ENCODE measurements at regions not wholly inside any gene's neighbourhood (a gene's known extent, or its start where the extent isn't known, plus 50 kb on each side); places are given as distances from the start of the nearest gene placed in this dataset.

DNA sequence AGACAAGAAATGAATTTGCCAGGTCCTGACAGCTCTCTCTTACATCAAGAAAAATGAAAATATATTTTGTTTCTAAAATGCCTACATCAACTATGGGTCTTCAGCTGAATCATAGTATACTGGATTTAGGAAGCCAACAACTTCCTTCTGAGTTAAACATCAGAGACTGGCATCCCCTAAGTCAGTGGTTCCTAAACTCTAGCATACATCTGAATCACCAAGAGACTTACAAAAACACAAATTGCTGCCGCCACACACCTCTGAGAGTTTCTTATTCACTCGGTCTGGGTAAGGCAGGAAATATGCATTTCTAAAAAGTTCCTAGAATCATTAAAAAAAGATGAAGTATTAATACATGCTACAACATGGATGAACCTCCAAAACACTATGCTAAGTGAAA is 60.4 kb upstream of the TMEM252 start:
- no peak overlapping the region for H3K18ac ChIP-seq (ENCODE audit: low read length)
- no peak overlapping the region for H2BK120ac ChIP-seq (ENCODE audit: low read depth, low read length)
- H2AK5ac ChIP-seq (ENCODE audit: low read depth, low read length) = no peak overlapping the region

DNA sequence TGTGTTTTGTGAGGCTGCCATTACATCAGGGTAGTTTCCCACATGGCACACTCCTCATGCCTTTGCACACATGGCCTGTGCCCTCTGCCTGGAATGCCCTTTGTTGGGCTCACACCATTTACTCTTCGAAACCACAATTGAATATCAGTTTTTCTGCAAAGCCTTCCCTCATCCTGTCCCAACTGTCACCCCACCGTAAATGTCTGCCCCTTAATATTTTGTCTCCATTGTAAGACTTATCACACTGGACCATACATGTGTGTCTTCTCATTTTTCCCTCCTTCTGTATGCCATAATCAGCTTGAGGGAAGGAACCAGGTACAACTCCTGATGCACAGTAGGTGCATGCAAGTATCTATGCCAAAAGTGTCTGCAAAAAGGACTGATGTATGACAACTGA is 62.7 kb upstream of the TMEM252 start:
- H3K27ac ChIP-seq (replicated peaks; ENCODE audit: low read length) = no peak overlapping the region
- H3K18ac ChIP-seq (ENCODE audit: low read length) = no peak overlapping the region
- H3K4me3 ChIP-seq (ENCODE audit: low read length in 2 of 2) = no peak overlapping the region
- H2BK5ac ChIP-seq (ENCODE audit: low read length) = no peak overlapping the region
- DNase-seq (ENCODE audit: low spot score) = no peak
- no peak overlapping the region for H2BK15ac ChIP-seq (ENCODE audit: low read length)
- H3K4me2 ChIP-seq (ENCODE audit: insufficient read depth, low read length, poor library complexity, severe bottlenecking) = no peak overlapping the region
- H3K23ac ChIP-seq (ENCODE audit: low read depth, low read length, poor library complexity) = no peak overlapping the region
- H3K79me1 ChIP-seq (ENCODE audit: low read depth, low read length) = no peaks in the 10 kb centered on the region
- no peak overlapping the region for H3K4ac ChIP-seq (ENCODE audit: low read length)
- H4K8ac ChIP-seq (ENCODE audit: low read depth, low read length) = no peak overlapping the region
- H3K9ac ChIP-seq (ENCODE audit: low read depth, low read length, poor library complexity) = no peak overlapping the region
- H4K91ac ChIP-seq (ENCODE audit: low read depth, low read length, poor library complexity) = no peak overlapping the region
- H2BK12ac ChIP-seq (ENCODE audit: low read length) = no peak overlapping the region
- no peak overlapping the region for H2BK120ac ChIP-seq (ENCODE audit: low read depth, low read length)
- H3K4me1 ChIP-seq (ENCODE audit: control insufficient read depth in 2 of 2, insufficient read depth in 1 of 2, low read depth in 1 of 2, low read length in 2 of 2) = no peaks in the 10 kb centered on the region
- no peak overlapping the region for H2AK5ac ChIP-seq (ENCODE audit: low read depth, low read length)
- H3K36me3 ChIP-seq (replicated peaks in 1 of 2; ENCODE audit: control insufficient read depth in 2 of 2, insufficient read depth in 2 of 2, low read length in 2 of 2) = no peaks in the 10 kb centered on the region
- no CpG with 5 or more reads among the region's 2 CpGs for WGBS, 2 donors (ENCODE audit: extremely low coverage in 2 of 2, insufficient read length in 2 of 2, insufficient replicate concordance in 1 of 2)
- H3K9me3 ChIP-seq (replicated peaks in 1 of 2; ENCODE audit: control insufficient read depth in 2 of 2, insufficient read depth in 1 of 2, low read depth in 1 of 2, low read length in 2 of 2) = no peaks in the 10 kb centered on the region
- H3K27me3 ChIP-seq (ENCODE audit: control insufficient read depth in 3 of 3, insufficient read depth in 3 of 3, low read depth in 1 of 3, low read length in 3 of 3) = no peaks in the 10 kb centered on the region
- H2AFZ ChIP-seq (ENCODE audit: low read length) = no peak overlapping the region
- no peak overlapping the region for H3K14ac ChIP-seq (ENCODE audit: low read length)

More for the DNA sequence above, 60.4 kb upstream of the TMEM252 start:
- Histone ChIP-seq H2BK15ac (ENCODE audit: low read length) (no peak overlapping the region), H2BK12ac (ENCODE audit: low read length) (no peak overlapping the region), H2AFZ (ENCODE audit: low read length) (no peak overlapping the region), H4K8ac (ENCODE audit: low read depth, low read length) (no peak overlapping the region), H3K9ac (ENCODE audit: low read depth, low read length, poor library complexity) (no peak overlapping the region), H3K9me3 (replicated peaks in 1 of 2; ENCODE audit: control insufficient read depth in 2 of 2, insufficient read depth in 1 of 2, low read depth in 1 of 2, low read length in 2 of 2) (peaks cover 0 to 5% of the 10 kb centered on the region in 2 donors), H3K23ac (ENCODE audit: low read depth, low read length, poor library complexity) (no peak overlapping the region), H3K79me1 (ENCODE audit: low read depth, low read length) (no peaks in the 10 kb centered on the region), H2BK5ac (ENCODE audit: low read length) (no peak overlapping the region), H3K14ac (ENCODE audit: low read length) (no peak overlapping the region), H3K36me3 (replicated peaks in 1 of 2; ENCODE audit: control insufficient read depth in 2 of 2, insufficient read depth in 2 of 2, low read length in 2 of 2) (no peaks in the 10 kb centered on the region), H3K4me1 (ENCODE audit: control insufficient read depth in 2 of 2, insufficient read depth in 1 of 2, low read depth in 1 of 2, low read length in 2 of 2) (peaks cover 1 to 2% of the 10 kb centered on the region in 2 donors), H3K4me3 (ENCODE audit: low read length in 2 of 2) (no peak overlapping the region), H3K4ac (ENCODE audit: low read length) (no peak overlapping the region), H4K91ac (ENCODE audit: low read depth, low read length, poor library complexity) (no peak overlapping the region), H3K4me2 (ENCODE audit: insufficient read depth, low read length, poor library complexity, severe bottlenecking) (no peak overlapping the region), H3K27me3 (ENCODE audit: control insufficient read depth in 3 of 3, insufficient read depth in 3 of 3, low read depth in 1 of 3, low read length in 3 of 3) (no peaks in the 10 kb centered on the region), H3K27ac (replicated peaks; ENCODE audit: low read length) (no peak overlapping the region)
- no CpG with 5 or more reads among the region's 2 CpGs for WGBS, 2 donors (ENCODE audit: extremely low coverage in 2 of 2, insufficient read length in 2 of 2, insufficient replicate concordance in 1 of 2)
- no peak for DNase-seq (ENCODE audit: low spot score)

DNA sequence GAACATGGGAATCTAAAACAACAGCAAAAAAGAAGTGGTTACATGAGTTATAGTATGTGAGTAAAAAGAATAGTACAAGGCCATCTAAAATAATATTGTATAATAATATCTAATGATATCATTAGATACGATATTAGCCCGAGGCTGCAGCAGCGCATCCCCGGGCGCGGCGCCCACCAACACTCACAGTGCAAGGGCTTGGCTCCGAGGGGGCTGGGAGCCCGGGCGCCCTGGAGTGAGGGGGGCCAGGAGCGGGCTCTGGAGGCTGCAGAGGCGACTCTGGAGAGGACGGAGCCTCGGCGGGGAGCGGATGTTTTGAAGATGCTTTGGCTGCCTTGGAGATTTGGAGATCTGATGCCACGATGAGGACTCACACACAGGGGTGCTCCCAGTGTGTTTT is 68.1 kb upstream of the TMEM252 start:
- Histone ChIP-seq H3K27ac (replicated peaks; ENCODE audit: low read length) (no peak overlapping the region), H3K36me3 (replicated peaks in 1 of 2; ENCODE audit: control insufficient read depth in 2 of 2, insufficient read depth in 2 of 2, low read length in 2 of 2) (no peaks in the 10 kb centered on the region), H3K79me1 (ENCODE audit: low read depth, low read length) (no peaks in the 10 kb centered on the region), H4K8ac (ENCODE audit: low read depth, low read length) (no peak overlapping the region), H3K9ac (ENCODE audit: low read depth, low read length, poor library complexity) (no peak overlapping the region), H2BK5ac (ENCODE audit: low read length) (no peak overlapping the region), H3K4me1 (ENCODE audit: control insufficient read depth in 2 of 2, insufficient read depth in 1 of 2, low read depth in 1 of 2, low read length in 2 of 2) (no peaks in the 10 kb centered on the region), H2AFZ (ENCODE audit: low read length) (no peak overlapping the region), H3K9me3 (replicated peaks in 1 of 2; ENCODE audit: control insufficient read depth in 2 of 2, insufficient read depth in 1 of 2, low read depth in 1 of 2, low read length in 2 of 2) (peaks cover 0 to 5% of the 10 kb centered on the region in 2 donors), H3K4ac (ENCODE audit: low read length) (no peak overlapping the region), H3K18ac (ENCODE audit: low read length) (no peak overlapping the region), H2BK120ac (ENCODE audit: low read depth, low read length) (peak overlapping the region; percentile 19), H4K91ac (ENCODE audit: low read depth, low read length, poor library complexity) (no peak overlapping the region), H2AK5ac (ENCODE audit: low read depth, low read length) (no peak overlapping the region), H3K4me3 (ENCODE audit: low read length in 2 of 2) (no peak overlapping the region), H2BK15ac (ENCODE audit: low read length) (peak overlapping the region; percentile 51), H3K23ac (ENCODE audit: low read depth, low read length, poor library complexity) (no peak overlapping the region), H2BK12ac (ENCODE audit: low read length) (no peak overlapping the region), H3K14ac (ENCODE audit: low read length) (no peak overlapping the region), H3K27me3 (ENCODE audit: control insufficient read depth in 3 of 3, insufficient read depth in 3 of 3, low read depth in 1 of 3, low read length in 3 of 3) (no peaks in the 10 kb centered on the region), H3K4me2 (ENCODE audit: insufficient read depth, low read length, poor library complexity, severe bottlenecking) (no peak overlapping the region)
- DNase-seq (ENCODE audit: low spot score) = no peak
- no CpG with 5 or more reads among the region's 17 CpGs for WGBS, 2 donors (ENCODE audit: extremely low coverage in 2 of 2, insufficient read length in 2 of 2, insufficient replicate concordance in 1 of 2)

GRCh38 chr9:68609901-68610415 is 69.3 kb upstream of the TMEM252 start:
- no peak for DNase-seq (ENCODE audit: low spot score)
- Histone ChIP-seq H3K23ac (ENCODE audit: low read depth, low read length, poor library complexity) (no peak overlapping the region), H2BK120ac (ENCODE audit: low read depth, low read length) (no peak overlapping the region), H3K9me3 (replicated peaks in 1 of 2; ENCODE audit: control insufficient read depth in 2 of 2, insufficient read depth in 1 of 2, low read depth in 1 of 2, low read length in 2 of 2) (peaks cover 2 to 13% of the 10 kb centered on the region in 2 donors), H2BK15ac (ENCODE audit: low read length) (no peak overlapping the region), H2BK5ac (ENCODE audit: low read length) (no peak overlapping the region), H3K27ac (replicated peaks; ENCODE audit: low read length) (no peak overlapping the region), H3K14ac (ENCODE audit: low read length) (no peak overlapping the region), H3K4me3 (ENCODE audit: low read length in 2 of 2) (no peak overlapping the region), H2BK12ac (ENCODE audit: low read length) (no peak overlapping the region), H3K4me1 (ENCODE audit: control insufficient read depth in 2 of 2, insufficient read depth in 1 of 2, low read depth in 1 of 2, low read length in 2 of 2) (no peaks in the 10 kb centered on the region), H3K9ac (ENCODE audit: low read depth, low read length, poor library complexity) (no peak overlapping the region), H4K91ac (ENCODE audit: low read depth, low read length, poor library complexity) (no peak overlapping the region), H2AFZ (ENCODE audit: low read length) (no peak overlapping the region), H3K4ac (ENCODE audit: low read length) (no peak overlapping the region), H3K79me1 (ENCODE audit: low read depth, low read length) (no peaks in the 10 kb centered on the region), H4K8ac (ENCODE audit: low read depth, low read length) (no peak overlapping the region), H3K27me3 (ENCODE audit: control insufficient read depth in 3 of 3, insufficient read depth in 3 of 3, low read depth in 1 of 3, low read length in 3 of 3) (no peaks in the 10 kb centered on the region), H3K18ac (ENCODE audit: low read length) (no peak overlapping the region), H2AK5ac (ENCODE audit: low read depth, low read length) (no peak overlapping the region), H3K36me3 (replicated peaks in 1 of 2; ENCODE audit: control insufficient read depth in 2 of 2, insufficient read depth in 2 of 2, low read length in 2 of 2) (no peaks in the 10 kb centered on the region), H3K4me2 (ENCODE audit: insufficient read depth, low read length, poor library complexity, severe bottlenecking) (no peak overlapping the region)
- no CpG with 5 or more reads among the region's 7 CpGs for WGBS, 2 donors (ENCODE audit: extremely low coverage in 2 of 2, insufficient read length in 2 of 2, insufficient replicate concordance in 1 of 2)
